K562 (cell line): ENCODE measurements at regions not wholly inside any gene's neighbourhood (a gene's known extent, or its start where the extent isn't known, plus 50 kb on each side); places are given as distances from the start of the nearest gene placed in this dataset.

Experiments used
- CGGBP1 ChIP-seq: fragments of 250-450 bp; sonication (Bioruptor Pico); IDR thresholded peaks from 2 replicates; pipeline ENCODE4 v1.9.0; 2021; ENCODE audit warnings: mild to moderate bottlenecking
- CHD7 ChIP-seq: fragments of 200-600 bp; sonication (generic); IDR thresholded peaks from one replicate; pipeline ENCODE4 v1.6.1; 2012; ENCODE audit warnings: mild to moderate bottlenecking, low read depth, low read length, inconsistent platforms
- ELK3 ChIP-seq: fragments of 450-650 bp; formaldehyde crosslinking; IDR thresholded peaks from 2 replicates; pipeline ENCODE4 v1.4.0; 2020; ENCODE audit warnings: mild to moderate bottlenecking
- FIP1L1 ChIP-seq: fragments of 200-400 bp; formaldehyde crosslinking; IDR thresholded peaks from 2 replicates; pipeline ENCODE4 v1.6.1; 2018; ENCODE audit warnings: mild to moderate bottlenecking, low read depth, low read length; ENCODE audit not compliant: poor library complexity, severe bottlenecking
- MAFG ChIP-seq: fragments of 450-650 bp; conservative IDR thresholded peaks from 2 replicates; pipeline ENCODE4 v1.6.1; 2016; ENCODE audit warnings: missing genetic modification characterization, missing compliant biosample characterization
- MCM7 ChIP-seq, 2 experiments: fragments of 450-650 bp; IDR thresholded peaks; 2 replicates each; pipeline ENCODE4 v1.6.1; 2016 to 2018
- NRF1 ChIP-seq, 2 experiments: fragments of 450-650 bp; IDR thresholded peaks in 1 of 2; conservative IDR thresholded peaks in 1 of 2; 2 replicates each; pipeline ENCODE4 v1.6.1; 2014; ENCODE audit warnings: mild to moderate bottlenecking in 2 of 2
- PREB ChIP-seq: sonication (generic); formaldehyde crosslinking; IDR thresholded peaks from 2 replicates; pipeline ENCODE4 v1.8.1; 2023; ENCODE audit warnings: mild to moderate bottlenecking, missing genetic modification reagents
- RNF2 ChIP-seq: sonication (generic); IDR thresholded peaks from 2 replicates; pipeline ENCODE4 v1.6.1; 2016
- SIN3B ChIP-seq: fragments of 450-650 bp; IDR thresholded peaks from 2 replicates; pipeline ENCODE4 v1.6.1; 2017; ENCODE audit warnings: low read depth, mild to moderate bottlenecking, moderate library complexity
- SMAD4 ChIP-seq: fragments of 250-450 bp; sonication (Bioruptor Pico); conservative IDR thresholded peaks from 2 replicates; pipeline ENCODE4 v1.8.0; 2021; ENCODE audit warnings: inconsistent platforms, mild to moderate bottlenecking, moderate library complexity
- ZBTB5 ChIP-seq: fragments of 450-650 bp; IDR thresholded peaks from 2 replicates; pipeline ENCODE4 v1.6.1; 2017; ENCODE audit warnings: antibody characterized with exemption
- ZNF239 ChIP-seq: fragments of 250-450 bp; sonication (Bioruptor Pico); IDR thresholded peaks from 2 replicates; pipeline ENCODE4 v1.4.0; 2020; ENCODE audit warnings: mild to moderate bottlenecking
- ZNF316 ChIP-seq: fragments of 450-650 bp; IDR thresholded peaks from 2 replicates; pipeline ENCODE4 v1.6.1; 2016
- ZNF778 ChIP-seq: fragments of 450-650 bp; formaldehyde crosslinking; IDR thresholded peaks from 2 replicates; pipeline ENCODE4 v1.4.0; 2020; ENCODE audit warnings: mild to moderate bottlenecking, moderate library complexity

GRCh38 chr20:56900252-56900651 lies 271.1 kb downstream of the TFAP2C start (continued):
- TF ChIP-seq CHD7 (no peak), SIN3B (no peak), SMAD4 (CRISPR knock-in tag) (no peak), FIP1L1 (no peak), ELK3 (CRISPR knock-in tag) (no peak), NRF1 (conservative IDR thresholded peaks at IDR 0.05 in 1 of 2, IDR thresholded peaks at IDR 0.05 in 1 of 2) (no peak), ZBTB5 (no peak), PREB (no peak), MCM7 (IDR thresholded peaks at IDR 0.05) (no peak), RNF2 (no peak), CGGBP1 (CRISPR knock-in tag) (no peak), MAFG (tag) (peak; percentile 74), ZNF239 (CRISPR knock-in tag) (no peak), ZNF778 (no peak), ZNF316 (peak; percentile 77)
